Spleen (tissue), 7 donors: ENCODE measurements at regions not wholly inside any gene's neighbourhood (a gene's known extent, or its start where the extent isn't known, plus 50 kb on each side); places are given as distances from the start of the nearest gene placed in this dataset.

Source experiments
- POLR2A ChIP-seq, 3 donors: fragments of 450-650 bp; IDR thresholded peaks; one replicate each; pipeline ENCODE4 v1.5.1; 2017; ENCODE audit warnings: antibody characterized with exemption in 3 of 3, mild to moderate bottlenecking in 1 of 3
- POLR2AphosphoS5 ChIP-seq, 3 donors: sonication (generic); formaldehyde crosslinking; IDR thresholded peaks; one replicate each; pipeline ENCODE4 v1.5.1; 2017; ENCODE audit warnings: antibody characterized with exemption in 3 of 3
- TF ChIP-seq, protein P1 (sequence below), 11 experiments: fragments of 200-600 bp in 7 of 11; fragments of 450-650 bp in 4 of 11; sonication (generic) in 4 of 11; IDR thresholded peaks in 8 of 11; conservative IDR thresholded peaks in 3 of 11; 1 replicate in 7 of 11; 2 replicates in 4 of 11; pipeline versions ENCODE4 v1.4.0 to v1.8.0; 2016 to 2021; ENCODE audit warnings: antibody characterized with exemption in 11 of 11, inconsistent platforms in 4 of 11, mild to moderate bottlenecking in 1 of 11
- donor health status: DM: no; HTN: no; CAD: no; lungs with moderate emphysema.
- donor health status: DM: no; HTN: no; CAD: no.
- donor health status: DM: no; HTN: no; CAD: no.

DNA sequence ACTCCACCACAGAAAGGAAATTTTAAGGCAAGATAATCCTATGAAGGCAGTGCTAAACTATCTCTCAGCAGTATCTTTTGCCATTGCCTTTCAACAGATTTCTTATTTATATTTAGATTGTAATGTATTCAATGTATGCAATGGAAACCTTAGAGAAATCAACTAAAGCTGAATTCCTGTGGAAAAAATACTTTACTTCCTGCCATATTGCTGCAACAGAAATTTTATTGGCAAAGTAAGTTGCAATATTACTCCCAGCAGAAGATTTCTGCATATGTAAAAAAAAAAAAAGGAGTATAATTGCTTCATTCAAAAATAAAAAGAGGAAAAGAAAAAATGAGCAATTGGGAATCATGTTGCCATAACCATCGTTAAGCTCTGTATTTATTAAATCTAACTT is 454.6 kb upstream of the CD180 start:
- TF ChIP-seq, protein P1, sequence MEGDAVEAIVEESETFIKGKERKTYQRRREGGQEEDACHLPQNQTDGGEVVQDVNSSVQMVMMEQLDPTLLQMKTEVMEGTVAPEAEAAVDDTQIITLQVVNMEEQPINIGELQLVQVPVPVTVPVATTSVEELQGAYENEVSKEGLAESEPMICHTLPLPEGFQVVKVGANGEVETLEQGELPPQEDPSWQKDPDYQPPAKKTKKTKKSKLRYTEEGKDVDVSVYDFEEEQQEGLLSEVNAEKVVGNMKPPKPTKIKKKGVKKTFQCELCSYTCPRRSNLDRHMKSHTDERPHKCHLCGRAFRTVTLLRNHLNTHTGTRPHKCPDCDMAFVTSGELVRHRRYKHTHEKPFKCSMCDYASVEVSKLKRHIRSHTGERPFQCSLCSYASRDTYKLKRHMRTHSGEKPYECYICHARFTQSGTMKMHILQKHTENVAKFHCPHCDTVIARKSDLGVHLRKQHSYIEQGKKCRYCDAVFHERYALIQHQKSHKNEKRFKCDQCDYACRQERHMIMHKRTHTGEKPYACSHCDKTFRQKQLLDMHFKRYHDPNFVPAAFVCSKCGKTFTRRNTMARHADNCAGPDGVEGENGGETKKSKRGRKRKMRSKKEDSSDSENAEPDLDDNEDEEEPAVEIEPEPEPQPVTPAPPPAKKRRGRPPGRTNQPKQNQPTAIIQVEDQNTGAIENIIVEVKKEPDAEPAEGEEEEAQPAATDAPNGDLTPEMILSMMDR (IDR thresholded peaks at IDR 0.05 in 8 of 11, conservative IDR thresholded peaks at IDR 0.05 in 3 of 11) = no peak
- TF ChIP-seq POLR2A (IDR thresholded peaks at IDR 0.05) (no peak), POLR2AphosphoS5 (IDR thresholded peaks at IDR 0.05) (no peak)
